Transverse colon (tissue), 4 donors: ENCODE measurements at regions not wholly inside any gene's neighbourhood (a gene's known extent, or its start where the extent isn't known, plus 50 kb on each side); places are given as distances from the start of the nearest gene placed in this dataset.

Experiments
- DNase-seq: peaks from one replicate; pipeline ENCODE4 v3.0.0-alpha.2; 2019
- H3K27ac ChIP-seq, 4 donors: fragments of 200-600 bp; sonication (generic); 2 replicates each; pipeline ENCODE4 v1.5.1; 2016 to 2018; ENCODE audit warnings: inconsistent platforms in 4 of 4
- H3K27me3 ChIP-seq: fragments of 200-600 bp; sonication (generic); 2 replicates; pipeline ENCODE4 v1.5.1; 2017; ENCODE audit warnings: inconsistent platforms
- H3K36me3 ChIP-seq, 4 donors: fragments of 200-600 bp; sonication (generic); 2 replicates each; pipeline ENCODE4 v1.5.1; 2017 to 2019; ENCODE audit warnings: inconsistent platforms in 4 of 4
- H3K4me1 ChIP-seq, 4 donors: fragments of 200-600 bp; sonication (generic); 2 replicates each; pipeline ENCODE4 v1.5.1; 2017 to 2020; ENCODE audit warnings: inconsistent platforms in 4 of 4
- H3K4me3 ChIP-seq, 4 donors: fragments of 200-600 bp; sonication (generic); 1 replicate in 1 of 4; 2 replicates in 3 of 4; pipeline versions ENCODE4 v1.5.1 to v1.6.1; 2017 to 2019; ENCODE audit warnings: inconsistent platforms in 4 of 4
- H3K9me3 ChIP-seq, 2 donors: fragments of 200-600 bp; sonication (generic); 2 replicates each; pipeline ENCODE4 v1.5.1; 2017 to 2019; ENCODE audit warnings: inconsistent platforms in 2 of 2
- EP300 ChIP-seq: sonication (generic); formaldehyde crosslinking; IDR thresholded peaks from one replicate; pipeline ENCODE4 v1.6.1; 2017; ENCODE audit warnings: antibody characterized with exemption, low read depth
- POLR2A ChIP-seq: fragments of 450-650 bp; IDR thresholded peaks from one replicate; pipeline ENCODE4 v1.6.1; 2016; ENCODE audit warnings: antibody characterized with exemption, mild to moderate bottlenecking, moderate library complexity
- POLR2AphosphoS5 ChIP-seq, 3 donors: sonication (generic); formaldehyde crosslinking; IDR thresholded peaks; one replicate each; pipeline ENCODE4 v1.6.1; 2016; ENCODE audit warnings: antibody characterized with exemption in 3 of 3
- WGBS, 2 donors: methylation state at CpG; one replicate each; pipeline ENCODE4 v1.1.5; 2018; ENCODE audit warnings: low coverage in 1 of 2; 5-methylcytosine and 5-hydroxymethylcytosine counted together
- in situ Hi-C, 4 donors: fragments of 200-750 bp; cut with MboI; loops; one replicate each; pipeline versions ENCODE4 v1.15.0 to v1.15.1; 2017; ENCODE audit warnings: low sequenced_read_pairs in 3 of 4, low pct_ligation_motif_present in 1 of 4, low pct_unique_long_range_greater_than_20kb in 1 of 4
- intact Hi-C: fragments of 100-400 bp; cut with DNase I; formaldehyde crosslinking; loops from one replicate; pipeline ENCODE4 v1.15.1; 2023; ENCODE audit warnings: low total_unique reads
- TF ChIP-seq, protein P1 (sequence below), 5 experiments: fragments of 200-600 bp in 3 of 5; fragments of 450-650 bp in 2 of 5; sonication (generic) in 3 of 5; IDR thresholded peaks; 1 replicate in 2 of 5; 2 replicates in 3 of 5; pipeline ENCODE4 v1.5.1; 2016 to 2017; ENCODE audit warnings: antibody characterized with exemption in 5 of 5, inconsistent platforms in 3 of 5, mild to moderate bottlenecking in 2 of 5, moderate library complexity in 1 of 5

DNA sequence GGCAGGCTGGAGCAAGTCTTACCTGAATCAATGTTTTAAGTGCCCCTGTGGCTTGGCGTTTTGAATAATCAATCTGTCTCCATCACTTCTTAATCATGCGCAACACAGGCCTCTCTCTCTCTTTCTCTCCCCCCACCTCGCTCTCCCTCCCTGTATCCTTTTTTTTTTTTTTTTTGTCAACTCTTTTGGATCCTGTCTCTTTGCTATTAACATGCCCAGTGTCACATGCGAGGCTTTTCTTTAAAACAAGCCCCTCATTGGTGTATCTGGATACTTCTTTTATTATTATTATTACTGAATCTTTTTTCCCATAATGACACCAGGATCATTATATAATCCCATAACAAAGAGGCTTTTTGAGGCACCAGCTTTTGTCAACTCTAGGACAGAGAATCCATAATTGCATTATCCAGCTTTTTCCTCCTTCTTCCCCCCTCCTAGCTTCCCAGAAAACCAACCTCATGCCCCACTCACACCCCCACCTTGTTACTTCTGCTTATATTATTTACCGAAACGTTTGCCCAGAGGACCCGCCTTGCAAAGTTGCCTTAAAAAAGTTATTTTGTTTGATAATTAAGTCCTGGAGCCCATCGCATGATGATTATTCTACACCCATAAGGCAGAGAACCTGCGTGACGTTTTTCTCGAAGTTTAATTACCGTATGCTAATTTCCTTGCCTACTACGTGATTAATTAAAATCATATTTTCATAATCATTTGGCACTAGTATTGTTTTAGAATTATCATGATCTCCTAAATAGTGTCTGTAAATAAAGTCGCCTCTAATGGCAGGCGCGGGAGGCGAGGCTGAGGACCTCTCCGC, 148.1 kb upstream of the ZNF536 start:
- Histone ChIP-seq H3K4me3 (no peak overlapping the region), H3K36me3 (no peaks in the 10 kb centered on the region), H3K27ac (peak overlapping the region in 1 of 4 donors; percentile 36), H3K27me3 (peaks cover 93% of the 10 kb centered on the region), H3K9me3 (no peaks in the 10 kb centered on the region), H3K4me1 (peaks cover 15 to 37% (median 20%) of the 10 kb centered on the region in 4 donors)
- no peak for DNase-seq
- 22 to 25% methylated on average over 15 to 18 of the region's 18 CpGs for WGBS, 2 donors
- TF ChIP-seq EP300 (no peak), POLR2A (no peak), POLR2AphosphoS5 (IDR thresholded peaks at IDR 0.05) (no peak)
- TF ChIP-seq, protein P1, sequence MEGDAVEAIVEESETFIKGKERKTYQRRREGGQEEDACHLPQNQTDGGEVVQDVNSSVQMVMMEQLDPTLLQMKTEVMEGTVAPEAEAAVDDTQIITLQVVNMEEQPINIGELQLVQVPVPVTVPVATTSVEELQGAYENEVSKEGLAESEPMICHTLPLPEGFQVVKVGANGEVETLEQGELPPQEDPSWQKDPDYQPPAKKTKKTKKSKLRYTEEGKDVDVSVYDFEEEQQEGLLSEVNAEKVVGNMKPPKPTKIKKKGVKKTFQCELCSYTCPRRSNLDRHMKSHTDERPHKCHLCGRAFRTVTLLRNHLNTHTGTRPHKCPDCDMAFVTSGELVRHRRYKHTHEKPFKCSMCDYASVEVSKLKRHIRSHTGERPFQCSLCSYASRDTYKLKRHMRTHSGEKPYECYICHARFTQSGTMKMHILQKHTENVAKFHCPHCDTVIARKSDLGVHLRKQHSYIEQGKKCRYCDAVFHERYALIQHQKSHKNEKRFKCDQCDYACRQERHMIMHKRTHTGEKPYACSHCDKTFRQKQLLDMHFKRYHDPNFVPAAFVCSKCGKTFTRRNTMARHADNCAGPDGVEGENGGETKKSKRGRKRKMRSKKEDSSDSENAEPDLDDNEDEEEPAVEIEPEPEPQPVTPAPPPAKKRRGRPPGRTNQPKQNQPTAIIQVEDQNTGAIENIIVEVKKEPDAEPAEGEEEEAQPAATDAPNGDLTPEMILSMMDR (IDR thresholded peaks at IDR 0.05): no peak
- intact Hi-C loops: no loop called here
- in situ Hi-C loops: no loop called here

DNA sequence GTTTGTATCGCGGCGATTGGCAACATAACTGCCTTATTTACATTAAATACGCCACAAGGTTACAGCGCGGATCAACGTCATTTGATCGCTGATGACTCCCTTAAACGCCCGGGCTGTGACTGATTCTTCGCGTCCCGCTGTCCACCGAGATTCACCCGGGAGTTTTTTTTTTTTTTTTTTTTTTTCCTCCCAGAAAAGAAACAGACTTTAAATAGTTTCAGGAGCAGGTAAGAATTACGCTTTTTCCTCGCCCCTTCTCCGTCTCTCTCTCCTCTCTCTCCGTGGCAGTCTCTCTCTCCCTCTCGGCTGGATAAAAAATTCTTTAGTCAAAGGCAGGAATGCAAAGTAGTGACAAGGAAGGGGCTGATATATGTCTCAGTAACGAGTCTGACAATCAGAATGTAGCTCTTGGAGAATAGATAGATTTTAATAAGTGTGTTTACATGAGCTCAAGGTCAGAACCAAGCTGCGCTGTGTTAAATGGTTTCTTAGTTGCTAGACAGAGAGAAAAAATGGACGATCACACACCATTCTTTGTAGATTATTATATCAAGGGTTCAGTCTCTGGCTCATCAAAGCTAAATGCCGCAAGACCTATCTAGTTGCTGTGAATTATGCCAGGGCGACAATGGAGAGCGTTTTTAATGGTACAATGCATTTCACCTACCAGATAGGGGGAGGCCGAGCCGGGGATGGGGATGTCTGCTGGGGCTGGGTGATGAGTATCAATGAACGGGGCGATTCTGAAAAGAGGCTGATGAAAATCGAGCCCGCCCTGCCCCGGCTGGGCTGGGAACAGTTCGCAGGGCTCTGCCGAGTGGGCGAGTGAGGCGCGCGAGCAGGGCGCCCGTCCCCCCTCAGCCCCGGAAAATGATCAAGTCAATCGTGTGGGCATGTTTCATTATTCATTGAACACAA, 147.2 kb upstream of the ZNF536 start:
- no peak for TF ChIP-seq EP300
- no peak for TF ChIP-seq POLR2AphosphoS5 (IDR thresholded peaks at IDR 0.05)
- no peak for TF ChIP-seq POLR2A
- TF ChIP-seq, protein P1 (IDR thresholded peaks at IDR 0.05): no peak
- Histone ChIP-seq H3K27ac (peak overlapping the region; percentile 5 to 68 (median 50)), H3K36me3 (no peaks in the 10 kb centered on the region), H3K4me1 (peaks cover 15 to 37% (median 20%) of the 10 kb centered on the region in 4 donors), H3K27me3 (peaks cover 99% of the 10 kb centered on the region), H3K9me3 (no peaks in the 10 kb centered on the region), H3K4me3 (peak overlapping the region in 3 of 4 donors; percentile 44 to 67 (median 46))
- intact Hi-C loops: no loop called here
- in situ Hi-C loops: no loop called here
- 4 to 6% methylated on average over 20 to 43 of the region's 43 CpGs for WGBS, 2 donors
- DNase-seq: no peak

DNA sequence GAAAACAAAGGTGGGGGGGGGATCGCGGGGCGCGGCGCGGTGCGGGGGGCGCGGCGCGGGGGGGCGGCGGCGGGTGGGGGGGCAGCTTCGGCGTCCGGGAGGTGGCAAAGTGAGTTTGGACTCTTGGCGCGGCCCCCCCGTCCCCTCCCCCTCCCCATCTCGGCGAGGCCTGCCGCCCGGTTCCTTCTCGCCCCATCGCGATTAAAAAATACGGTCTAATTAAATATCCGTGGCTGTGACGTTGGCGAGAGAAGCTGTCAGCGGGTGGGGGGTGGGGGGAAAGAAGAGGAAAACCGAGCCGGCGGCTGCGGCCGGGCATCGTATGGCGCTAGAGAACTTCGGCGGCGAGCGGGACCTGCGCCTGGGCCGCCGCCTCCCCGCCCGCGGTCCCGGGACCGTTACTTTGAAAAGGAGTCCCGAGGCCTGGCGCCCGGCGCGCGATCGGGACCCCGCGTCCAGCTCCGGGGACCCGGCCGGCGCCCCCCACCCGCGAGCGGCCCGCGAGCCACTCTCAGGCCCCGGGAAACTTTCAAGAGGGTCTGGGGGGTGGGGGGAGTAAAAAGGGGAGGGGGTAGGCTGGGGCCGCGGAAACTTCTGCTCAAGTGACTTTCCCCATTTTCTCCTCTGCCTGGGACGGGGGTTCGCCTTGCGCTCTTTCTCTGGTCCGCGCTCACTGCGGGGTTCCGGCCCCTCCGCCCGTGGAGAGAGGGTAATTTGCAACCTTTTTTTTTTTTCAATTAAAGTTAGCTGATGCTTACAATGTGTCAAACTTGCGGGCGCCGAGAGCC, 146.3 kb upstream of the ZNF536 start:
- Histone ChIP-seq H3K4me1 (peaks cover 15 to 37% (median 20%) of the 10 kb centered on the region in 4 donors), H3K27ac (peak overlapping the region; percentile 48 to 68 (median 64)), H3K9me3 (no peaks in the 10 kb centered on the region), H3K4me3 (peak overlapping the region; percentile 23 to 67 (median 45)), H3K27me3 (peaks cover 99% of the 10 kb centered on the region), H3K36me3 (no peaks in the 10 kb centered on the region)
- intact Hi-C loops (no loop called here), in situ Hi-C loops (no loop called here)
- no peak for DNase-seq
- TF ChIP-seq EP300 (no peak), POLR2AphosphoS5 (IDR thresholded peaks at IDR 0.05) (no peak), POLR2A (no peak)
- TF ChIP-seq, protein P1 (IDR thresholded peaks at IDR 0.05): no peak
- WGBS, 2 donors: 4% methylated on average over 74 of the region's 84 CpGs; no CpG with 5 or more reads in 1 of the 2 donors
